ENCODE measurements at regions not wholly inside any gene's neighbourhood (a gene's known extent, or its start where the extent isn't known, plus 50 kb on each side); places are given as distances from the start of the nearest gene placed in this dataset.

DNA sequence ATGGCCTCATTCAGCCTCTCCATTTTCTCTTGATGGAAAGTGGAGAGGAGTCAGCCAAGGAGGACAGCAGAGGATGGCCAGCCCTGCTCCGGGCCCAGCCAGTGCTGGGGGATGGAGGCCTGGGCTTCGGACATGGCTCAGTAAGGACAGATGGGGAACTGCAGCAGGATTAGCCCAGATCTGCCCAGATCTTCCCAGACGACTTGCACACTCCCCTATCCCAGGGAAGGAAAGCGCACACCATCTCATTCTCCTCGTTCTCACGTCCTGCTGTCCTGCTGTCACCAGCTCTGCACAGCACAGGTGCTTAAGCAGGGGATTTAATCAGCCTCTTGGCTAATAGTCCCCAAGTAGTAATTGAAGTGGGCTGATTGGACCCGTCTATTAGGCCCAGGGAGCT is 100.2 kb upstream of the SDK2 start:
- Histone ChIP-seq H3K4me1 (peaks cover 6% of the 10 kb centered on the region), H3K27me3 (ENCODE audit: low read depth) (peaks cover 15% of the 10 kb centered on the region), H3K27ac (no peak overlapping the region), H3K9me3 (no peaks in the 10 kb centered on the region), H3K4me3 (no peak overlapping the region), H3K36me3 (no peaks in the 10 kb centered on the region)
- TF ChIP-seq, protein P1, sequence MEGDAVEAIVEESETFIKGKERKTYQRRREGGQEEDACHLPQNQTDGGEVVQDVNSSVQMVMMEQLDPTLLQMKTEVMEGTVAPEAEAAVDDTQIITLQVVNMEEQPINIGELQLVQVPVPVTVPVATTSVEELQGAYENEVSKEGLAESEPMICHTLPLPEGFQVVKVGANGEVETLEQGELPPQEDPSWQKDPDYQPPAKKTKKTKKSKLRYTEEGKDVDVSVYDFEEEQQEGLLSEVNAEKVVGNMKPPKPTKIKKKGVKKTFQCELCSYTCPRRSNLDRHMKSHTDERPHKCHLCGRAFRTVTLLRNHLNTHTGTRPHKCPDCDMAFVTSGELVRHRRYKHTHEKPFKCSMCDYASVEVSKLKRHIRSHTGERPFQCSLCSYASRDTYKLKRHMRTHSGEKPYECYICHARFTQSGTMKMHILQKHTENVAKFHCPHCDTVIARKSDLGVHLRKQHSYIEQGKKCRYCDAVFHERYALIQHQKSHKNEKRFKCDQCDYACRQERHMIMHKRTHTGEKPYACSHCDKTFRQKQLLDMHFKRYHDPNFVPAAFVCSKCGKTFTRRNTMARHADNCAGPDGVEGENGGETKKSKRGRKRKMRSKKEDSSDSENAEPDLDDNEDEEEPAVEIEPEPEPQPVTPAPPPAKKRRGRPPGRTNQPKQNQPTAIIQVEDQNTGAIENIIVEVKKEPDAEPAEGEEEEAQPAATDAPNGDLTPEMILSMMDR (IDR thresholded peaks at IDR 0.05), result no peak
- ATAC-seq (no peak), DNase-seq (no peak)
- intact Hi-C loops (cut with DNase I), result no loop called here

DNA sequence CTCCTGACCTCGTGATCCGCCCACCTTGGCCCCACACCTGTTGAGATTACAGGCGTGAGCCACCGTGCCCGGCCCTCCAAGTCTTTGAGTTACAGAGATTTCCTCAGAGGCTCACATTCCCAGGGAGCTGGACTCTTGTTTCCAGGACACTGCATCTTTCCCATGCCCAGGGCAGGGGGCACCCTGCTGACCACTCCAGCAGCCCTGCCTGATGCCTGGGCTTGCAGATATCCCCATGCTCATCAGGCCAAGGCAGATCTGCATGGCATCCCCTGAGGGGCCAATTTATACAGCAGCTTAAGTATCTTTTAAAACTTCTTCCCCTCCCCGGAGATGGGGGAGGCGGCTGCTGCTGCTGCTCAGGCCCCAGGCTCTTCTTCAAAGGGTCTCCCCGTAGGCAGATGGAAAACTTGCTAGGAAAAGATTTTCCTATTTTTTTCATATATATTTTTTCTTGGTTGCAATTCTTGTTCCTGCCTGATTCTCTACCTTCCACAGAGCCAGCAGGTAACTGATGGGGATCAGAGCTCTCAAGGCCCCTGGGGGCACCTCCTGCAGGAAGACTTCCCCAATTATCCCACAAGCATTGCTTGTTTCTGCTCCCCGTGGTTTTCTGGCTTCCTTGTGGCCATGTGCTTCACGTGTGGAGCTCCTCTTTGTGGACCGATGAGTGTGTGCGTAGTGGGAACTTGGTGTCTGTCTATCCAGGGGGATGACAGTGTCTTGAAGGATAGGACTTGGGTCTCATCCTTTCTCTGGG is 102.2 kb upstream of the SDK2 start:
- no peak for DNase-seq
- Histone ChIP-seq H3K9me3 (no peaks in the 10 kb centered on the region), H3K27me3 (ENCODE audit: low read depth) (peaks cover 15% of the 10 kb centered on the region), H3K36me3 (no peaks in the 10 kb centered on the region), H3K27ac (no peak overlapping the region), H3K4me3 (no peak overlapping the region), H3K4me1 (no peaks in the 10 kb centered on the region)
- TF ChIP-seq, protein P1 (IDR thresholded peaks at IDR 0.05), result no peak
- ATAC-seq, result no peak
- intact Hi-C loops (cut with DNase I), result no loop called here

DNA sequence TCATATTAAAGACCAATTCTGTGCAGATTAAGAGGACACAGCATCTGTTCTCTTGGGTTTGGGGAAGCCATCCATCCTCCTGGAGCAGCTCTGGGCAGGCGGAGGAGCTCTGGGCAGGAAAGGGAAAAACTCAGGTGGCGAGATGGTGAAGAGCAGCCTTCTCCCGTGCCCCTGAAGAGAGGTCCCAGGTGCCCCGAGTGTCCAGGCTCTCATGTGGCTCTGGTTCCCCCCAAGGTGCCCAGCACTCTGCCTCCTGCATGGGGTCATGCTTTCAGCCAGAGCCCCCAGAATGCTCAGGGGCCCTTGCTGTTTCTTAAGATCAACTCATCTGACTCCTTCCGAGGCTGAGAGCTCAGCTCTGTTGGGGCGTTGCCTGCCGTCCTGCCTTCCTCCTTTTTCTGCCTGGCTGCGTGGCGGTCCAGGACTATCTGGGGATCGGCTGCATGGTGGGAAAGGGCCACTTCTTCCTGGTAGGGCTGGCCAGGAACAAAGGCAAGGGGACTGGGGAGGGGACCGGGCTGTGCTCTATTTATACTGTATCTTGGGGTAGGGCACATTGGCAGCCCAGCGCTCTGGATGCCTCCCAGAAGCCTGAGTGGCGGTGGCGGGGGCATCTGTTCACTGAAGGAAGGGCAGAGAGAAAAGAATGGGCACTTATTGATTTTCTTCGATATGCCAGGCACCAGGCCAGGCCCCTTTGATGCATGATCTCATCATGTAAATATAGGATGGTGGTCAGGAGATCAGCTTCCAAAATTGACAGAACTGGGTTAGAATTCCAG is 103.2 kb upstream of the SDK2 start:
- intact Hi-C loops (cut with DNase I), result no loop called here
- no peaks in the 10 kb centered on the region for H3K4me1 ChIP-seq
- TF ChIP-seq, protein P1 (IDR thresholded peaks at IDR 0.05), result no peak
- DNase-seq, result no peak
- no peak overlapping the region for H3K4me3 ChIP-seq
- peaks cover 15% of the 10 kb centered on the region for H3K27me3 ChIP-seq (ENCODE audit: low read depth)
- no peaks in the 10 kb centered on the region for H3K9me3 ChIP-seq
- no peak overlapping the region for H3K27ac ChIP-seq
- H3K36me3 ChIP-seq, result no peaks in the 10 kb centered on the region
- no peak for ATAC-seq

DNA sequence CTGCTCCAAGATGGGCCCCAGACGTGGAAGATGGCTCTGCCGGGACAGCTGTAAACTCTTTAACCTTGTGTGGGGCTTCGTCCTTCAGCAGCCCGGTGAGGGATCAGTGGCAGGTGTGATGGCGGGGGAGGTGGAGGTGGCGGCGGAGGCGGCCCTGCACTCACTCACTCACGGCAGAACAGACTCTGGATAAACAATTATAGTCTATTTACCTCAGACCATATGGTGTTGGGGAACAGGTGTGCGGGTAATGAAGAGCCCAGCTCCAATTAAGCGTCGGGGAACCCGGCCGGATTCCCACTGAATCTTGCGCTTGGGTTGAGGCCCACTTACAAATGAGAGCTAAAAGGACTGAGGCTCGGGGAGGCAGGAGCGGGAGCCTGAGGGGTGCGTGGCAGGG is 104.3 kb upstream of the SDK2 start:
- TF ChIP-seq, protein P1 (IDR thresholded peaks at IDR 0.05), result no peak
- Histone ChIP-seq H3K4me3 (no peak overlapping the region), H3K27me3 (ENCODE audit: low read depth) (peaks cover 15% of the 10 kb centered on the region), H3K27ac (no peak overlapping the region), H3K4me1 (no peaks in the 10 kb centered on the region), H3K36me3 (no peaks in the 10 kb centered on the region), H3K9me3 (no peaks in the 10 kb centered on the region)
- no peak for DNase-seq
- ATAC-seq, result no peak
- intact Hi-C loops (cut with DNase I), result no loop called here

DNA sequence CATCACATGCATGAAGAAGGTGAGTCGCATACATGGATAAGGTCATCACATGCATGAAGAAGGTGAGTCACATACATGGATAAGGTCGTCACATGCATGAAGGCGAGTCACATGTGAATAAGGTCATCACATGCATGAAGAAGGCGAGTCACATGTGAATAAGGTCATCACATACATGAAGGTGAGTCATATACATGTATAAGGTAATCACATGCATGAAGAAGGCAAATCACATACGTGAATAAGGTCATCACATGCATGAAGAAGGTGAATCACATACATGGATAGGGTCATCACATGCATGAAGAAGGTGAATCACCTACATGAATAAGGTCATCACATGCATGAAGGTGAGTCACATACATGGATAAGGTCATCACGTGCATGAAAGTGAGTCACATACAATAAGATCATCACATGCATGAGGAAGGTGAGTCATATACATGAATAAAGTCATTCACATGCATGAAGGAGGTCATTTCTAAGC is 105.1 kb upstream of the SDK2 start:
- ATAC-seq (no peak), DNase-seq (no peak)
- no peak overlapping the region for H3K4me3 ChIP-seq
- H3K27me3 ChIP-seq (ENCODE audit: low read depth), result peaks cover 15% of the 10 kb centered on the region
- TF ChIP-seq, protein P1 (IDR thresholded peaks at IDR 0.05), result no peak
- no peaks in the 10 kb centered on the region for H3K4me1 ChIP-seq
- intact Hi-C loops (cut with DNase I), result no loop called here
- no peaks in the 10 kb centered on the region for H3K36me3 ChIP-seq
- no peaks in the 10 kb centered on the region for H3K9me3 ChIP-seq
- no peak overlapping the region for H3K27ac ChIP-seq
